Stimulated activated effector memory CD8-positive, alpha-beta T cell treated with anti-CD3 and anti-CD28 coated beads, Interleukin-12 subunit alpha, Interleukin-12 subunit beta, amount 100 ng/mL, for 72 hours (primary cell): ENCODE measurements at regions not wholly inside any gene's neighbourhood (a gene's known extent, or its start where the extent isn't known, plus 50 kb on each side); places are given as distances from the start of the nearest gene placed in this dataset.

Experiments
- ATAC-seq: fragments of 150-1000 bp; cut with Tn5 transposase; 2 replicates; pipeline ENCODE4 v1.10.0; 2021
- DNase-seq, 2 donors: peaks; one replicate each; pipeline ENCODE4 v3.0.0; 2021 to 2022; ENCODE audit warnings: low spot score in 2 of 2
- H3K27ac Mint-ChIP-seq: one replicate; pipeline ENCODE4 v1.8.0; 2022; ENCODE audit warnings: mild to moderate bottlenecking, mixed read lengths
- H3K36me3 Mint-ChIP-seq: one replicate; pipeline ENCODE4 v1.8.0; 2022; ENCODE audit warnings: mild to moderate bottlenecking, mixed read lengths
- H3K4me1 Mint-ChIP-seq: one replicate; pipeline ENCODE4 v1.8.0; 2022; ENCODE audit warnings: mixed read lengths
- H3K4me3 Mint-ChIP-seq: one replicate; pipeline ENCODE4 v1.8.0; 2022; ENCODE audit warnings: mild to moderate bottlenecking, mixed read lengths
- H3K9me3 Mint-ChIP-seq: one replicate; pipeline ENCODE4 v1.8.0; 2022; ENCODE audit warnings: mixed read lengths

DNA sequence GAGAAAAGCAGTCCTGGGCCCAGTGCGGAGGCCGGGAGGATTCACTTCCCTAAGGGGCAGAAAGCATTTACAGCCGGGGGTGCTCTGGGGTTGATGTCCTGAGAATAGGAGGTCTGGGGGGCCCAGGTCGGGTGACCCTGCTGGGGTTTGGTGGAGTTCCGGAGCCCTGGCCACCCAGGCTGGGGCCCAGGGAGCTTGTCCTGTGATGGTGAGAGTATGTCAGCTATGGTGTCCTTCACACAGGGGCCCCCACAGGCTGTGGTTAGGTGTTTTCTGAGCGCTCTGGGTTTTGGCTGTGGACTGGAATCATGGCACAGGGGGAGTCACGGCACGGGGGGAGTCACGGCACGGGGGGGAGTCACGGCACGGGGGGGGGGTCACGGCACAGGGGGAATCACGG, 54.5 kb upstream of the TMEM18 start:
- ATAC-seq (no peak), DNase-seq (no peak)
- Mint-ChIP-seq H3K27ac (no peak overlapping the region), H3K9me3 (no peaks in the 10 kb centered on the region), H3K36me3 (no peaks in the 10 kb centered on the region), H3K4me3 (no peak overlapping the region), H3K4me1 (peaks cover 6% of the 10 kb centered on the region)

- Mint-ChIP-seq H3K9me3 (no peaks in the 10 kb centered on the region), H3K4me3 (no peak overlapping the region), H3K36me3 (no peaks in the 10 kb centered on the region), H3K27ac (no peak overlapping the region), H3K4me1 (peaks cover 10% of the 10 kb centered on the region)
- no peak for DNase-seq
- no peak for ATAC-seq
Observed at GRCh38 chr2:729376-729861, 52.2 kb upstream of the TMEM18 start.

DNA sequence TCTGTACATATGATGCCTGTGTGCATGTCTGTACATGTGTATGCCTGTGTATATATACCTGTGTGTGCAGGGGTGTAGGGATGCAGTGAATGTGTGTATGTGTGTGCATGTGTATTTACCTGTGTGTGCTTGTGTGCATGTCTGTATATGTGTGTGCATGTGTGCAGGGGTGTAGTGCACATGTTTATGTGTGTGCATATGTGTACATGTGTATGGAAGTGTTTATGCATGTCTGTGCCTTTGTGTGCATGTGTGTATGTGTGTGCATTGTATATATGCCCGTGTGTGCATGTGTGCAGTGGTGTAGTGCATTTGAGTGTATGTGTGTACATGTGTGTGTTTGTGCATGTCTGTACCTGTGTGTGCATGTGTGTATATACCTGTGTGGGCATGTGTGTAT, 51.0 kb upstream of the TMEM18 start:
- ATAC-seq: peak; percentile 21
- Mint-ChIP-seq H3K4me1 (peaks cover 10% of the 10 kb centered on the region), H3K9me3 (no peaks in the 10 kb centered on the region), H3K4me3 (no peak overlapping the region), H3K36me3 (no peaks in the 10 kb centered on the region), H3K27ac (no peak overlapping the region)
- no peak for DNase-seq

DNA sequence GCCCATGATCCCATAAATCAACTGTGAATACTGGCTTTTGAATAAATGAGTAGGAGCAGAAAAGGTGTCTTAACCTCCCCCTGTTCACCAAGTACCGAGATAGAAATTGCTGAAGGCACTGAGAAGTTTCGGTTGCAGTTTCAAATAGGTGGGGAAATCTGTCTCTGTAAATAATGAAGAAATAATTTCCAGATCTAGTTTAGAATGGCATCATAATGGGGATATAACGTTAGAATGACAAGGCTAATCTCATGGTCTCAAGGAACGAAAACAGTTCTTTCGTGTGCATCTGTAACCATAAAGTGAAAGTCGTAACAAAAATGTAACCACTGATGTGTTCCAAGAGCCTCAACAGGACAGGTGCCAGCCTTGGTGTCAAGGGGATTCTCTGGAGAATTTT, 49.9 kb upstream of the TMEM18 start:
- DNase-seq: no peak
- Mint-ChIP-seq H3K36me3 (no peaks in the 10 kb centered on the region), H3K4me3 (no peak overlapping the region), H3K9me3 (no peaks in the 10 kb centered on the region), H3K27ac (no peak overlapping the region), H3K4me1 (peaks cover 10% of the 10 kb centered on the region)
- ATAC-seq: no peak
